GM18951 (cell line): ENCODE measurements at regions not wholly inside any gene's neighbourhood (a gene's known extent, or its start where the extent isn't known, plus 50 kb on each side); places are given as distances from the start of the nearest gene placed in this dataset.
"Not testable (repeated sequence)": the region's sequence is repeated elsewhere in the genome, so short reads cannot be mapped to it uniquely, and the experiment has no call there.

Source experiments
- POLR2A ChIP-seq: IDR thresholded peaks from 4 replicates; pipeline ENCODE4 v1.6.1; 2011; ENCODE audit warnings: mild to moderate bottlenecking; ENCODE audit not compliant: insufficient read length, insufficient read depth; ENCODE audit errors: extremely low read depth
- in situ Hi-C: fragments of 300-500 bp; cut with MboI; formaldehyde crosslinking; loops from one replicate; pipeline ENCODE4 v1.12.0; 2022; ENCODE audit warnings: low sequenced_read_pairs, mixed read lengths, inconsistent platforms; ENCODE audit not compliant: unreplicated experiment

DNA sequence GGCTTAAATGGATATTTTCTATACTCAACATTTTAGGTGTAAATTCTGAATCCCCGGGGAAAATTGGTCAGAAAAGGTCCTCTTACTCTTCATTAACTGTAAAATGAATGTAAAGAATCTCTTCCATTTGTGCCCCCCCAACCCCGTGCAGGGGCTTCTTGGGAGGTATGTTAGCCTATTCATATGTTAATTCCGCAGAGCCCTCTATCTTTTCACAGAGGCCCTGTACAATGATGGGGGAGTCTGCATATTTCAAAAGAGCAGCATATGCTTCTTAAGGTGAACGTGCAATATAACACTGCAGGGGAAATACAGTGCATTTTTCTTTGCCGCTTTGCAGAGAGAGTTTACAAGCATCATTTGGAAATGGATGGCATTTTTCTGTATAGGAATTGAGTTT lies 88.5 kb upstream of the CXorf66 start:
- in situ Hi-C loops = no loop called here

DNA sequence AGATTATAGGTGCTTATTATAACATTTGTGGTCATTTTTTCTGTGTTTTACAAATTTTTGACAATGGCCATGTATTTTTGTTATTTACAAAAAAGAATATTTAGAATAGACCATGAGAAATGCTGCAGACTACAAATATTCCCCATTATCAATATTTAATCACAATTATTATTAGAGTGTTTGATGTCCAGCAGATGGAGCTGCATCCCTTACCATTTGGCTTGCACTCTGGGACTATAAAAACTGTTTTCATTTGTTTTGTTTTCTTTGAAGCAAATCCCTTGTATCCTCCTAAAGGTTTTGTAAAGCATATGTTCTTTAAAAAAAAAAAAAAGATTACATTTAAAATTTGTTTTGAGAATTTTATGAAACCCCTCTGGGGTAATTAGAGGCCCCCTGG lies 85.6 kb upstream of the CXorf66 start:
- TF ChIP-seq POLR2A = no peak
- in situ Hi-C loops = no loop called here

More for the DNA sequence above, 88.5 kb upstream of the CXorf66 start:
- TF ChIP-seq POLR2A = no peak

DNA sequence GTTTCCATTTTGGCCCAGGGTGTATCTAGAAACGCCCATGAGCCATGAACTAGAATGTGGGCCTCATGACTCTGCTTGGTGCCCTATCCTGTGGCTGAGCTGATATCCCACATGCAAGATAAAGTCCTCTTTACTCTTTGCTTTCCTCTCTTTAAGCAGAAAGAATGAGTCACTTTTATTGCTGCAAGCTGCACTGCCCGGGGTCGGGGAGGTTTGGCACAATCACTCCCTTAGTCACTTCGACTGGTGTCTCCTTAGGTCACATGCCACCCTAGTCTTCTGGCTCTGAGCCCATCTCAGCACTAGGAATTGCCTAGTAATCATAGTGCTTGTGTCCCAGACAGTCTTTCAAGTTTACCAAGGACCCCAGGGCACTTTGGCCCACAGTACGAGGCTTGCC lies 75.1 kb upstream of the CXorf66 start:
- in situ Hi-C loops = no loop called here
- no peak for TF ChIP-seq POLR2A

DNA sequence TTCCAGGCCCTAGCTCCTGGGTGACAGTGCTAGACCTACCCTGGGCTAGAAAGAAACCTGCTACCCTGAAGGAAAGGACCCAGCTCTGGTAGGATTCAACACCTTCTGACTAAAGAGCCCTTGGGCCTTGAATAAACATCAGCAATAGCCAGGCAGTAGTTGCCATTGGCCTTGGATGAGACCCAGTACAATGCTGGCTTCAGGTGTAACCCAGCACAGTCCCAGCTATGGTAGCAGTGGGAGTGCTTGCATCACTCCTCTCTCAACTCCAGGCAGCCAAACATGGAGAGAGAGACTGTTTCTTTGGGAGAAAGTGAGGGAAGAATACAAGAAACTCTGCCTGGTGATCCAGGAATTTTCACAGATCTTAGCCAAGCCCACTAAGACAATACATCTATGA lies 73.5 kb upstream of the CXorf66 start:
- in situ Hi-C loops = no loop called here
- TF ChIP-seq POLR2A = no peak

DNA sequence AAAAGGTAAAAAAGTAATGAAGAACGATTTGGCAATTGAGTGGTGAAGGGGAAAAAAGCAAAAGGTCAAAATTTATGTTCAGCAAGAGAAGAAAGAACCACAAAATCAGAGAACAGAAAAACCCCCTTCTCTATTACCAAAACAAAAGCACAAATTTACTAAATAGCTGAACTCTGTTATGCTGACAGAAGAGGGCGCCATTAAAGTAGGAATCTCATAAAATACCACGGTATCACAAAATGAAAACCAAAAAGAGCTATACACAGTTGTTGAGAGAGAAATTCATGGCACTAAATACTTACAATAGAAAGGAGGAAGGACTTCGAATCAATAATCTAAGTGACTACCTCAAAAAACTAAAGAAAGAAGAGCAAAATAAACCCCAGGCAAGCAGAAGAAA lies 69.6 kb upstream of the CXorf66 start:
- TF ChIP-seq POLR2A = no peak
- in situ Hi-C loops = no loop called here

DNA sequence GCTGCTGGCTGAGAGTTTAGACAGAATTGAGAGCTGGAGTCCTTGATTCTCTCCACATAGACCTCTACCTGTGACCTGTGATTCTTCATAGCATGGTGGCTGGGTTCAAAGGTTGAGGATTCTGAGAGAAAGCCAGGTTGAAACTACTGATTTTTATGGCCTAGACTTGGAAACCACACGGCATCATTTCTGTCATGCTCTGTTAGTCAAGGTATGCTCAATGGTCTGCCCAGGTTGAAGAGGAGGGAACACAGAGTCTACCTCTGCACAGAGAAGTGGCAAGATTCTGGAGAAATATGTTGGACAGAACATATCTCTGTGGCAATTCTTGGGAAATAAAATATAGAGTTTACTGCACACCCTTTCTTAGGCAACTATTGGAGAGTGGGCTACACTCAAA lies 57.2 kb upstream of the CXorf66 start:
- TF ChIP-seq POLR2A = no peak
- in situ Hi-C loops = no loop called here

DNA sequence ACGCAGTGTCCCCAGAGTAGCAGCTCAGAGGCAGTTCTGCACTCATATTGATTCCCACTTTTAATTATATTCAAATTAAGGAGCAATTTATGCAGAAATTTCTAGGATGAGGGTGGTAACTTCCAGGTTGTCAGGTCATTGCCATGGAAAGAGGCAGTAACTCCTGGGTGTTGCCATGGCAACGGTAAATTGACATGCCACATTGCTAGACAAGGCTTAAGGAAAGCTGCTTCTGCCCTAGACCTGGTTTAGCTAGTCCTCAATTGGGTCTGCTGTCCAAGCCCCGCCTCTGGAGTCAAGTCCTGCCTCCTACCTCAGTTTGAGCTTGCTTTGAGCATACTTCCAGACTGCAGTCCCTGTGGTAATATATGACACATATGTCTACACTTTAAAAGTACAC lies 53.8 kb upstream of the CXorf66 start:
- in situ Hi-C loops = not testable (repeated sequence)
